ENCODE measurements at regions not wholly inside any gene's neighbourhood (a gene's known extent, or its start where the extent isn't known, plus 50 kb on each side); places are given as distances from the start of the nearest gene placed in this dataset.

DNA sequence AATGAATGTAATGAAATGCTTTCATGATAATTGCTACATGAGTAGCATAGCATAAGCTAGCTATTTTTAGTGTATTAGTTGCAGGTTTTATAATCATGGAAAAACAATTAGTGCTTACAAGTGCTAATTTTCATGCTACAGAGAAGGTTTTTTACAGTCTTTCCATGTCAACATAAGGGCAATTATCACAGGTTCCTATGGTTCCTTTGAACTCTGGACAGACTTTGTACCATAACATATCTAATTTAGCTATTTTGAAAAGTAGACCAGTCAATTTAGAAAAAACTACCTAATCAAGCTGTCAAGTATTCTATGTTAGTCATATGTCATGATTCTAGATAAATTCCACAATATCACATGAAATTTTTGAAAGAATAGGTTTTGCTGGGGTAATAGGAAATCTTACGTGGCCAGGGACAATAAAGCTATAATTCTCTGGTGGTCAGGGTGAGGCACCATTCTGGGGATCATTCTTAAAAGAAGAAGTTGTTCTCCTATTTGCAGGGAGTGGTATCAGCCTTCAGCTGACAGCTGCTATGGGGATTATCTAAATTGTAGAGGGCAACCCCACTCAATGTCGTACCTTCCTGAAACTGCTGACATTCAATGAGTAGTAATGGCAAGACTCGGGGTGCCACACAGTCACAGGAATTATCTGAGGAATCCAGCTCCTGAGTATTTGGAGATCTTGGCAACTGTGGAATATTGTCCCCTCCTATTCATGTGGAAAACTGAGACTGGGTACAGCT lies 724.0 kb upstream of the LINC00305 start:
- no peak overlapping the region for H3K4ac ChIP-seq (ENCODE audit: low read length)
- no peak overlapping the region for H3K4me3 ChIP-seq (ENCODE audit: low read length in 2 of 2)
- no peak overlapping the region for H2BK12ac ChIP-seq (ENCODE audit: low read length)
- H3K27ac ChIP-seq (replicated peaks; ENCODE audit: low read length): no peak overlapping the region
- H3K36me3 ChIP-seq (replicated peaks in 1 of 2; ENCODE audit: control insufficient read depth in 2 of 2, insufficient read depth in 2 of 2, low read length in 2 of 2): no peaks in the 10 kb centered on the region
- H4K8ac ChIP-seq (ENCODE audit: low read depth, low read length): no peak overlapping the region
- H3K23ac ChIP-seq (ENCODE audit: low read depth, low read length, poor library complexity): no peak overlapping the region
- H3K9me3 ChIP-seq (replicated peaks in 1 of 2; ENCODE audit: control insufficient read depth in 2 of 2, insufficient read depth in 1 of 2, low read depth in 1 of 2, low read length in 2 of 2): no peaks in the 10 kb centered on the region
- no peak overlapping the region for H3K9ac ChIP-seq (ENCODE audit: low read depth, low read length, poor library complexity)
- no peaks in the 10 kb centered on the region for H3K4me1 ChIP-seq (ENCODE audit: control insufficient read depth in 2 of 2, insufficient read depth in 1 of 2, low read depth in 1 of 2, low read length in 2 of 2)
- H3K14ac ChIP-seq (ENCODE audit: low read length): no peak overlapping the region
- H2BK15ac ChIP-seq (ENCODE audit: low read length): no peak overlapping the region
- no peak overlapping the region for H2BK5ac ChIP-seq (ENCODE audit: low read length)
- H3K79me1 ChIP-seq (ENCODE audit: low read depth, low read length): no peaks in the 10 kb centered on the region
- H2AK5ac ChIP-seq (ENCODE audit: low read depth, low read length): no peak overlapping the region
- no peak overlapping the region for H3K4me2 ChIP-seq (ENCODE audit: insufficient read depth, low read length, poor library complexity, severe bottlenecking)
- no peak overlapping the region for H4K91ac ChIP-seq (ENCODE audit: low read depth, low read length, poor library complexity)
- DNase-seq (ENCODE audit: low spot score): no peak
- no peak overlapping the region for H2BK120ac ChIP-seq (ENCODE audit: low read depth, low read length)
- no CpG with 5 or more reads among the region's 3 CpGs for WGBS, 2 donors (ENCODE audit: extremely low coverage in 2 of 2, insufficient read length in 2 of 2, insufficient replicate concordance in 1 of 2)
- H2AFZ ChIP-seq (ENCODE audit: low read length): no peak overlapping the region
- H3K18ac ChIP-seq (ENCODE audit: low read length): no peak overlapping the region
- no peaks in the 10 kb centered on the region for H3K27me3 ChIP-seq (ENCODE audit: control insufficient read depth in 3 of 3, insufficient read depth in 3 of 3, low read depth in 1 of 3, low read length in 3 of 3)

DNA sequence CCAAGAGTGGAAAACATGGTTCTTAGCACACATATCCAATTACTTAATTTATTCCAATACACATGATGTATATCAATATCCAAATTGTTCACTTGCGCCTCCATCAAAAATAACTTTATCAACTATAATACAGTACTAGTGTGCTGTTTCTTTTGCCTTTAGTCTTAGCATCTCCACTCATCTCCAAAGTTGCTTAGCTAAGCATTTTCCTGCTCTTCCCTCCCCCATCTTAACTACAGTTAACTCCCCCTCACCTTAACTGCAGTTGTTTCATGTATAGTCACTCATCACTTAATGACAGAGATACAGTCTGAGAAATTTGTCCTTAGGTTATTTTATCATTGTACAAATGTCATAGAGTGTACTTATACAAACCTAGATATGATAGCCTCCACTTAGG lies 705.2 kb upstream of the LINC00305 start:
- no peaks in the 10 kb centered on the region for H3K79me1 ChIP-seq (ENCODE audit: low read depth, low read length)
- no peak overlapping the region for H2BK15ac ChIP-seq (ENCODE audit: low read length)
- no peak overlapping the region for H2BK120ac ChIP-seq (ENCODE audit: low read depth, low read length)
- H3K27me3 ChIP-seq (ENCODE audit: control insufficient read depth in 3 of 3, insufficient read depth in 3 of 3, low read depth in 1 of 3, low read length in 3 of 3): no peaks in the 10 kb centered on the region
- H2BK5ac ChIP-seq (ENCODE audit: low read length): no peak overlapping the region
- H3K23ac ChIP-seq (ENCODE audit: low read depth, low read length, poor library complexity): no peak overlapping the region
- H2AK5ac ChIP-seq (ENCODE audit: low read depth, low read length): no peak overlapping the region
- H3K4me2 ChIP-seq (ENCODE audit: insufficient read depth, low read length, poor library complexity, severe bottlenecking): no peak overlapping the region
- no peak overlapping the region for H2AFZ ChIP-seq (ENCODE audit: low read length)
- no peaks in the 10 kb centered on the region for H3K36me3 ChIP-seq (replicated peaks in 1 of 2; ENCODE audit: control insufficient read depth in 2 of 2, insufficient read depth in 2 of 2, low read length in 2 of 2)
- H4K91ac ChIP-seq (ENCODE audit: low read depth, low read length, poor library complexity): no peak overlapping the region
- no peak overlapping the region for H3K4ac ChIP-seq (ENCODE audit: low read length)
- H3K4me3 ChIP-seq (ENCODE audit: low read length in 2 of 2): no peak overlapping the region
- H3K9me3 ChIP-seq (replicated peaks in 1 of 2; ENCODE audit: control insufficient read depth in 2 of 2, insufficient read depth in 1 of 2, low read depth in 1 of 2, low read length in 2 of 2): no peaks in the 10 kb centered on the region
- no peak overlapping the region for H4K8ac ChIP-seq (ENCODE audit: low read depth, low read length)
- no peak overlapping the region for H2BK12ac ChIP-seq (ENCODE audit: low read length)
- no peak for DNase-seq (ENCODE audit: low spot score)
- H3K14ac ChIP-seq (ENCODE audit: low read length): no peak overlapping the region
- H3K27ac ChIP-seq (replicated peaks; ENCODE audit: low read length): no peak overlapping the region
- no peaks in the 10 kb centered on the region for H3K4me1 ChIP-seq (ENCODE audit: control insufficient read depth in 2 of 2, insufficient read depth in 1 of 2, low read depth in 1 of 2, low read length in 2 of 2)
- no CpG with 5 or more reads among the region's 1 CpG for WGBS, 2 donors (ENCODE audit: extremely low coverage in 2 of 2, insufficient read length in 2 of 2, insufficient replicate concordance in 1 of 2)
- H3K18ac ChIP-seq (ENCODE audit: low read length): no peak overlapping the region
- H3K9ac ChIP-seq (ENCODE audit: low read depth, low read length, poor library complexity): no peak overlapping the region

DNA sequence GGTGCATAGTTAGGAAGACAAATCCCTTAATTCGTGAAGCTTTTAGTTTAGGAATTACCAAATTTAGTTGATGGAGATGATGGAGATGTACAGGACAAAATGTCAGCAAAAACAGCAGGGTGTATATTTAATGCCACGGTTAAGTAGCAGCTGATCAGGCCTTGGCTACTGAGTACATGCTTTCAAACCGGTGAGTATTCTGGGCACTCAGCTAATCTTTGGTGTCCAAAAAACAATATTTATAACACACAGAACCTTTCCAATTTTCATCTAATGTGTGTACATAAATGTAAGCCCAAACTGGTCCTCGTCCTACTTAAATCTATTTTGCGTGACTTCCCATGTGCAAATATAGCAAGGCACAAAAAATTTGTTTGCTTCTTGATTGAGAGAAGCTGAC lies 703.4 kb upstream of the LINC00305 start:
- Histone ChIP-seq H3K23ac (ENCODE audit: low read depth, low read length, poor library complexity) (no peak overlapping the region), H3K36me3 (replicated peaks in 1 of 2; ENCODE audit: control insufficient read depth in 2 of 2, insufficient read depth in 2 of 2, low read length in 2 of 2) (no peaks in the 10 kb centered on the region), H3K27me3 (ENCODE audit: control insufficient read depth in 3 of 3, insufficient read depth in 3 of 3, low read depth in 1 of 3, low read length in 3 of 3) (no peaks in the 10 kb centered on the region), H3K4ac (ENCODE audit: low read length) (no peak overlapping the region), H4K91ac (ENCODE audit: low read depth, low read length, poor library complexity) (no peak overlapping the region), H3K9ac (ENCODE audit: low read depth, low read length, poor library complexity) (no peak overlapping the region), H2BK5ac (ENCODE audit: low read length) (no peak overlapping the region), H3K4me2 (ENCODE audit: insufficient read depth, low read length, poor library complexity, severe bottlenecking) (no peak overlapping the region), H3K79me1 (ENCODE audit: low read depth, low read length) (no peaks in the 10 kb centered on the region), H3K27ac (replicated peaks; ENCODE audit: low read length) (no peak overlapping the region), H4K8ac (ENCODE audit: low read depth, low read length) (no peak overlapping the region), H3K14ac (ENCODE audit: low read length) (no peak overlapping the region), H3K9me3 (replicated peaks in 1 of 2; ENCODE audit: control insufficient read depth in 2 of 2, insufficient read depth in 1 of 2, low read depth in 1 of 2, low read length in 2 of 2) (no peaks in the 10 kb centered on the region), H2AK5ac (ENCODE audit: low read depth, low read length) (no peak overlapping the region), H2BK12ac (ENCODE audit: low read length) (no peak overlapping the region), H2AFZ (ENCODE audit: low read length) (no peak overlapping the region), H3K4me3 (ENCODE audit: low read length in 2 of 2) (no peak overlapping the region), H3K18ac (ENCODE audit: low read length) (no peak overlapping the region), H2BK120ac (ENCODE audit: low read depth, low read length) (no peak overlapping the region), H3K4me1 (ENCODE audit: control insufficient read depth in 2 of 2, insufficient read depth in 1 of 2, low read depth in 1 of 2, low read length in 2 of 2) (no peaks in the 10 kb centered on the region), H2BK15ac (ENCODE audit: low read length) (no peak overlapping the region)
- no CpG with 5 or more reads among the region's 5 CpGs for WGBS, 2 donors (ENCODE audit: extremely low coverage in 2 of 2, insufficient read length in 2 of 2, insufficient replicate concordance in 1 of 2)
- no peak for DNase-seq (ENCODE audit: low spot score)

DNA sequence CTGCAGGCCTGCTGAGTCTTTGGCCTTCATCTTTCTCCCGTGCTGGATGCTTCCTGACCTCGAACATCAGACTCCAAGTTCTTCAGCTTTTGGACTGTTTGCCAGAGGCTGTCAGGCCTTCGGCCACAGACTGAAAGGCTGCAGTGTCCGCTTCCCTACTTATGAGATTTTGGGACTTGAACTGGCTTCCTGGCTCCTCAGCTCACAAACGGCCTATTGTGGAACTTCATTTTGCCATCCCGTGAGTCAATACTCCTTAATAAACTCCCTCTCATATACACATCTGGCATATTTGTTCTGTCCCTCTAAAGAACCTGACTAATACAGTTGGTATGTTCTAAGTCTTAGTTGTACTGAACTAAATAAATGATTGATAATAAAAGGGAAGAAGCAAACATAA lies 702.8 kb upstream of the LINC00305 start:
- no peak overlapping the region for H3K18ac ChIP-seq (ENCODE audit: low read length)
- H3K9me3 ChIP-seq (replicated peaks in 1 of 2; ENCODE audit: control insufficient read depth in 2 of 2, insufficient read depth in 1 of 2, low read depth in 1 of 2, low read length in 2 of 2): no peaks in the 10 kb centered on the region
- no peak overlapping the region for H3K14ac ChIP-seq (ENCODE audit: low read length)
- H3K79me1 ChIP-seq (ENCODE audit: low read depth, low read length): no peaks in the 10 kb centered on the region
- no peak overlapping the region for H3K27ac ChIP-seq (replicated peaks; ENCODE audit: low read length)
- no peak overlapping the region for H2AFZ ChIP-seq (ENCODE audit: low read length)
- no peak overlapping the region for H3K4me2 ChIP-seq (ENCODE audit: insufficient read depth, low read length, poor library complexity, severe bottlenecking)
- DNase-seq (ENCODE audit: low spot score): no peak
- H2AK5ac ChIP-seq (ENCODE audit: low read depth, low read length): no peak overlapping the region
- H2BK120ac ChIP-seq (ENCODE audit: low read depth, low read length): no peak overlapping the region
- no peaks in the 10 kb centered on the region for H3K4me1 ChIP-seq (ENCODE audit: control insufficient read depth in 2 of 2, insufficient read depth in 1 of 2, low read depth in 1 of 2, low read length in 2 of 2)
- H3K36me3 ChIP-seq (replicated peaks in 1 of 2; ENCODE audit: control insufficient read depth in 2 of 2, insufficient read depth in 2 of 2, low read length in 2 of 2): no peaks in the 10 kb centered on the region
- no peak overlapping the region for H4K8ac ChIP-seq (ENCODE audit: low read depth, low read length)
- no peak overlapping the region for H2BK15ac ChIP-seq (ENCODE audit: low read length)
- H3K9ac ChIP-seq (ENCODE audit: low read depth, low read length, poor library complexity): no peak overlapping the region
- WGBS, 2 donors (ENCODE audit: extremely low coverage in 2 of 2, insufficient read length in 2 of 2, insufficient replicate concordance in 1 of 2): no CpG with 5 or more reads among the region's 6 CpGs
- no peak overlapping the region for H3K23ac ChIP-seq (ENCODE audit: low read depth, low read length, poor library complexity)
- no peak overlapping the region for H2BK5ac ChIP-seq (ENCODE audit: low read length)
- H3K27me3 ChIP-seq (ENCODE audit: control insufficient read depth in 3 of 3, insufficient read depth in 3 of 3, low read depth in 1 of 3, low read length in 3 of 3): no peaks in the 10 kb centered on the region
- no peak overlapping the region for H4K91ac ChIP-seq (ENCODE audit: low read depth, low read length, poor library complexity)
- no peak overlapping the region for H3K4ac ChIP-seq (ENCODE audit: low read length)
- H2BK12ac ChIP-seq (ENCODE audit: low read length): no peak overlapping the region
- no peak overlapping the region for H3K4me3 ChIP-seq (ENCODE audit: low read length in 2 of 2)
